ENCODE measurements at regions not wholly inside any gene's neighbourhood (a gene's known extent, or its start where the extent isn't known, plus 50 kb on each side); places are given as distances from the start of the nearest gene placed in this dataset.

- no peak for DNase-seq (ENCODE audit: low read depth)
These were observed 406.4 kb downstream of the ZSWIM6 start for GRCh38 chr5:61738446-61738845.

GRCh38 chr5:61744690-61745619, 412.9 kb downstream of the ZSWIM6 start:
- DNase-seq (ENCODE audit: low read depth), result no peak

GRCh38 chr5:61746831-61747575, 414.9 kb downstream of the ZSWIM6 start:
- no peak for DNase-seq (ENCODE audit: low read depth)

GRCh38 chr5:61748121-61748520, 416.1 kb downstream of the ZSWIM6 start:
- no peak for DNase-seq (ENCODE audit: low read depth)

GRCh38 chr5:61748651-61749050, 416.6 kb downstream of the ZSWIM6 start:
- DNase-seq (ENCODE audit: low read depth), result no peak

- DNase-seq (ENCODE audit: low read depth), result no peak
These were observed 420.5 kb downstream of the ZSWIM6 start for GRCh38 chr5:61752588-61752987.

- no peak for DNase-seq (ENCODE audit: low read depth)
These were observed 422.7 kb downstream of the ZSWIM6 start for GRCh38 chr5:61754792-61755191.

- DNase-seq (ENCODE audit: low read depth), result no peak
These were observed 423.7 kb downstream of the ZSWIM6 start for GRCh38 chr5:61755726-61756222.

GRCh38 chr5:61758711-61759110, 426.7 kb downstream of the ZSWIM6 start:
- DNase-seq (ENCODE audit: low read depth), result no peak

- DNase-seq (ENCODE audit: low read depth), result no peak
These were observed 433.4 kb downstream of the ZSWIM6 start for GRCh38 chr5:61765471-61765870.

GRCh38 chr5:61766141-61766540, 434.1 kb downstream of the ZSWIM6 start:
- no peak for DNase-seq (ENCODE audit: low read depth)

GRCh38 chr5:61767231-61768080, 435.4 kb downstream of the ZSWIM6 start:
- no peak for DNase-seq (ENCODE audit: low read depth)

- no peak for DNase-seq (ENCODE audit: low read depth)
These were observed 436.7 kb downstream of the ZSWIM6 start for GRCh38 chr5:61768692-61769281.

GRCh38 chr5:61771062-61771461, 439.0 kb downstream of the ZSWIM6 start:
- DNase-seq (ENCODE audit: low read depth), result no peak

- DNase-seq (ENCODE audit: low read depth), result no peak
These were observed 439.8 kb downstream of the ZSWIM6 start for GRCh38 chr5:61771808-61772207.

- no peak for DNase-seq (ENCODE audit: low read depth)
These were observed 443.8 kb downstream of the ZSWIM6 start for GRCh38 chr5:61775901-61776300.

- no peak for DNase-seq (ENCODE audit: low read depth)
These were observed 445.2 kb downstream of the ZSWIM6 start for GRCh38 chr5:61777292-61777691.

- DNase-seq (ENCODE audit: low read depth), result no peak
These were observed 447.7 kb downstream of the ZSWIM6 start for GRCh38 chr5:61779743-61780142.

GRCh38 chr5:61783481-61783880, 451.4 kb downstream of the ZSWIM6 start:
- no peak for DNase-seq (ENCODE audit: low read depth)

GRCh38 chr5:61784341-61784740, 452.3 kb downstream of the ZSWIM6 start:
- DNase-seq (ENCODE audit: low read depth), result no peak

GRCh38 chr5:61788548-61788947, 456.5 kb downstream of the ZSWIM6 start:
- no peak for DNase-seq (ENCODE audit: low read depth)

- no peak for DNase-seq (ENCODE audit: low read depth)
These were observed 457.9 kb downstream of the ZSWIM6 start for GRCh38 chr5:61790007-61790406.
